ENCODE measurements at regions not wholly inside any gene's neighbourhood (a gene's known extent, or its start where the extent isn't known, plus 50 kb on each side); places are given as distances from the start of the nearest gene placed in this dataset.

- no peak for TF ChIP-seq CTCF (IDR thresholded peaks at IDR 0.05; ENCODE audit: borderline replicate concordance, insufficient read depth, low read depth, low read length)
- no peak overlapping the region for H3K4me3 ChIP-seq (ENCODE audit: low read depth, low read length)
Observed at GRCh38 chr2:67566958-67567635, 170.0 kb downstream of the ETAA1 start.

GRCh38 chr2:67567886-67568285 is 170.8 kb downstream of the ETAA1 start:
- no peak overlapping the region for H3K4me3 ChIP-seq (ENCODE audit: low read depth, low read length)
- TF ChIP-seq CTCF (IDR thresholded peaks at IDR 0.05; ENCODE audit: borderline replicate concordance, insufficient read depth, low read depth, low read length): no peak

GRCh38 chr2:67570611-67571010 is 173.5 kb downstream of the ETAA1 start:
- no peak overlapping the region for H3K4me3 ChIP-seq (ENCODE audit: low read depth, low read length)
- no peak for TF ChIP-seq CTCF (IDR thresholded peaks at IDR 0.05; ENCODE audit: borderline replicate concordance, insufficient read depth, low read depth, low read length)

GRCh38 chr2:67571785-67572718 is 174.9 kb downstream of the ETAA1 start:
- no peak for TF ChIP-seq CTCF (IDR thresholded peaks at IDR 0.05; ENCODE audit: borderline replicate concordance, insufficient read depth, low read depth, low read length)
- H3K4me3 ChIP-seq (ENCODE audit: low read depth, low read length): no peak overlapping the region

- TF ChIP-seq CTCF (IDR thresholded peaks at IDR 0.05; ENCODE audit: borderline replicate concordance, insufficient read depth, low read depth, low read length): no peak
- no peak overlapping the region for H3K4me3 ChIP-seq (ENCODE audit: low read depth, low read length)
Observed at GRCh38 chr2:67572721-67573435, 175.7 kb downstream of the ETAA1 start.

- TF ChIP-seq CTCF (IDR thresholded peaks at IDR 0.05; ENCODE audit: borderline replicate concordance, insufficient read depth, low read depth, low read length): no peak
- H3K4me3 ChIP-seq (ENCODE audit: low read depth, low read length): no peak overlapping the region
Observed at GRCh38 chr2:67574230-67574629, 177.1 kb downstream of the ETAA1 start.
